PC-3 (cell line): ENCODE measurements at regions not wholly inside any gene's neighbourhood (a gene's known extent, or its start where the extent isn't known, plus 50 kb on each side); places are given as distances from the start of the nearest gene placed in this dataset.

Source experiments
- EZH2phosphoT487 ChIP-seq: fragments of 300-600 bp; sonication (generic); IDR thresholded peaks from 2 replicates; pipeline ENCODE4 v1.6.1; 2018; ENCODE audit warnings: mild to moderate bottlenecking, antibody characterized with exemption, low read length, borderline replicate concordance
- TF ChIP-seq, protein P1 (sequence below): fragments of 300-600 bp; sonication (generic); conservative IDR thresholded peaks from 2 replicates; pipeline ENCODE4 v1.5.1; 2017; ENCODE audit warnings: antibody characterized with exemption, low read depth, mild to moderate bottlenecking, low read length

DNA sequence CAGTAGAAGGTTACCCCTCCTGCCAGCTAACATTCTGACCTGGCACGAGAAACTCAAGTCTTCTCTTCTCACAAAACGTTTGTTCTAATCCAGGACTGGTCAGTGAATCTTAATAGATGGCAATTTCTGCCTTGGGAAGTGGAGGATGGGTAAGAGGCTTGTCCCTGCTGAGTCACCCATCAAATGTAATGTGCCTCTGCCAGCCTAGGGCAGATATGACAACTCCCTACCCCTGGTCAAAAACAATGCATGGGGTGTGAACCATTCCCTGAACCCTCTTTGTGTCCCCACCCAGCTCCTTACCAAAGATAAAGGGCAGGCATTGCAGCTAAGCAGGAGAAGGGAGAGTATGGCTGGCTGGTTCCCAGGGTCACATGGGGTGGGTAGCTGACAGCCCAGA lies 1052.9 kb downstream of the GALC start:
- TF ChIP-seq, protein P1, sequence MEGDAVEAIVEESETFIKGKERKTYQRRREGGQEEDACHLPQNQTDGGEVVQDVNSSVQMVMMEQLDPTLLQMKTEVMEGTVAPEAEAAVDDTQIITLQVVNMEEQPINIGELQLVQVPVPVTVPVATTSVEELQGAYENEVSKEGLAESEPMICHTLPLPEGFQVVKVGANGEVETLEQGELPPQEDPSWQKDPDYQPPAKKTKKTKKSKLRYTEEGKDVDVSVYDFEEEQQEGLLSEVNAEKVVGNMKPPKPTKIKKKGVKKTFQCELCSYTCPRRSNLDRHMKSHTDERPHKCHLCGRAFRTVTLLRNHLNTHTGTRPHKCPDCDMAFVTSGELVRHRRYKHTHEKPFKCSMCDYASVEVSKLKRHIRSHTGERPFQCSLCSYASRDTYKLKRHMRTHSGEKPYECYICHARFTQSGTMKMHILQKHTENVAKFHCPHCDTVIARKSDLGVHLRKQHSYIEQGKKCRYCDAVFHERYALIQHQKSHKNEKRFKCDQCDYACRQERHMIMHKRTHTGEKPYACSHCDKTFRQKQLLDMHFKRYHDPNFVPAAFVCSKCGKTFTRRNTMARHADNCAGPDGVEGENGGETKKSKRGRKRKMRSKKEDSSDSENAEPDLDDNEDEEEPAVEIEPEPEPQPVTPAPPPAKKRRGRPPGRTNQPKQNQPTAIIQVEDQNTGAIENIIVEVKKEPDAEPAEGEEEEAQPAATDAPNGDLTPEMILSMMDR = no peak
- no peak for TF ChIP-seq EZH2phosphoT487
